ENCODE measurements at regions not wholly inside any gene's neighbourhood (a gene's known extent, or its start where the extent isn't known, plus 50 kb on each side); places are given as distances from the start of the nearest gene placed in this dataset.

DNA sequence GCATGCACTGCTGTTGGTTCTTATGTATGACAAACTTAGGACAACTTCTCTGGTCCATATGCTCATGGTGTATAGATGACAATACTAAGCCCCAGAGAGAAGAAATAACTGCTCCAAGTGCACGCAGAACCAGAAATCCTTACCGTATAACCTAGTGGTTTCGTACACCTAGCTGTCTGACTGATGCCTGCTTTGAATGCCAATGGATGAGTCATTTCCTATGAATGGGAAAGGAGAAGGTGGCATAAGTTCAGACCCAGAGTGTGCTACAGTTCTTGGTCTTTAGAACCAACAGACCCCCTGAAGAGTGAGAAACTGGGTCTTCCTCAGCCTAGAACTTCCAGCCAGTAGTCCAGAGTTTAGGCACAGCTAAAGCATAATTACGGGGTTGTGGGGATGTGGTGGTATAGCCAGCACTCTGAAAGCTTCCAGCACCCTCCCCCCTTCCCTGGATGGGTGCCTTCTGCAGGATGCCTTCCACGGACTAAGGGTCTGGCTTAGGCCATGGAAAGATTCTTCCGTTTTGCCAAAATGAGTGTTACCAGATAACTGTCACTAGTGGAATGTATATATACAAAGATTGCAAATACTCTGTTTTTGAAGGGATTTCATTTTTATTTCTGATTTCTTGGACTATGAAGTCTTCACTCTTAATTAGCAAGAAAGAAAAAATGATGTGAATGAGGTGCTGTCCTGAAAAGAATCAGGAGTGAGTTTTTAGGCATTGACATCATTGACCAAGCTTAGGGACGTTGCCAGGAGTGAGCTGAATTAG is 84.6 kb upstream of the PACRGL start:
- no peak overlapping the region for H3K4me2 ChIP-seq (ENCODE audit: low read depth, low read length)
- CTCF ChIA-PET = no interaction called here

More for the DNA sequence above, 84.6 kb upstream of the PACRGL start:
- WGBS, 2 experiments (ENCODE audit: extremely low coverage in 2 of 2, insufficient read length in 1 of 2) = no CpG with 5 or more reads among the region's 7 CpGs
- Histone ChIP-seq H2AK9ac (replicated peaks; ENCODE audit: low read depth, low read length, poor library complexity) (peak overlapping the region; percentile 67), H3K18ac (ENCODE audit: low read depth, low read length) (no peak overlapping the region), H3K79me1 (ENCODE audit: low read depth in 1 of 2, low read length in 2 of 2) (no peaks in the 10 kb centered on the region), H3K4me1 (ENCODE audit: control insufficient read depth, insufficient read depth, low read length) (peaks cover 4% of the 10 kb centered on the region; the same call in 1 of the 2 replicates), H2BK5ac (ENCODE audit: low read depth, low read length, poor library complexity, severe bottlenecking) (no peak overlapping the region), H3K56ac (ENCODE audit: extremely low read depth, insufficient read depth, low read length) (no peak overlapping the region), H2AFZ (replicated peaks; ENCODE audit: low read length, poor library complexity) (no peak overlapping the region), H4K8ac (ENCODE audit: low read depth in 2 of 2, low read length in 2 of 2) (no peak overlapping the region), H3K23ac (ENCODE audit: low read depth, low read length) (no peak overlapping the region), H4K91ac (ENCODE audit: insufficient read depth, low read depth, low read length) (no peak overlapping the region), H3K27ac (ENCODE audit: insufficient read depth, low read length) (no peak overlapping the region), H3K9me3 (ENCODE audit: control insufficient read depth, insufficient read depth, low read length) (no peaks in the 10 kb centered on the region), H3K36me3 (ENCODE audit: control insufficient read depth, insufficient read depth, low read length) (no peaks in the 10 kb centered on the region), H3K4ac (ENCODE audit: low read depth, low read length) (no peak overlapping the region), H3K9ac (ENCODE audit: low read depth, low read length) (no peak overlapping the region), H3K14ac (replicated peaks; ENCODE audit: low read depth, low read length) (no peak overlapping the region; the same call in 1 of the 2 replicates), H4K20me1 (ENCODE audit: insufficient read depth, low read length) (no peaks in the 10 kb centered on the region), H3K9me1 (ENCODE audit: insufficient read depth, low read length) (peaks cover 4% of the 10 kb centered on the region; the same call in 1 of the 2 replicates), H2BK15ac (ENCODE audit: low read depth, low read length) (no peak overlapping the region), H3K27me3 (ENCODE audit: control insufficient read depth, insufficient read depth, low read length) (no peaks in the 10 kb centered on the region), H3K4me3 (ENCODE audit: insufficient read depth, low read depth, low read length) (no peak overlapping the region), H2AK5ac (ENCODE audit: low read depth, low read length) (no peak overlapping the region), H2BK20ac (ENCODE audit: low read depth, low read length) (no peak overlapping the region), H2BK120ac (ENCODE audit: low read depth, low read length) (no peak overlapping the region), H4K5ac (ENCODE audit: low read depth, low read length) (no peak overlapping the region)
- TF ChIP-seq SMC3 (IDR thresholded peaks at IDR 0.05; ENCODE audit: low read depth, low read length) (no peak), RCOR1 (IDR thresholded peaks at IDR 0.05; ENCODE audit: insufficient replicate concordance, low read length) (no peak), RFX5 (IDR thresholded peaks at IDR 0.05; ENCODE audit: low read depth, low read length) (no peak), NFE2L2 (IDR thresholded peaks at IDR 0.05; ENCODE audit: low read depth, low read length) (no peak), MXI1 (IDR thresholded peaks at IDR 0.05; ENCODE audit: borderline replicate concordance, low read depth, low read length) (no peak), CHD1 (IDR thresholded peaks at IDR 0.05; ENCODE audit: low read depth, low read length) (no peak)
- TF ChIP-seq, protein P1, sequence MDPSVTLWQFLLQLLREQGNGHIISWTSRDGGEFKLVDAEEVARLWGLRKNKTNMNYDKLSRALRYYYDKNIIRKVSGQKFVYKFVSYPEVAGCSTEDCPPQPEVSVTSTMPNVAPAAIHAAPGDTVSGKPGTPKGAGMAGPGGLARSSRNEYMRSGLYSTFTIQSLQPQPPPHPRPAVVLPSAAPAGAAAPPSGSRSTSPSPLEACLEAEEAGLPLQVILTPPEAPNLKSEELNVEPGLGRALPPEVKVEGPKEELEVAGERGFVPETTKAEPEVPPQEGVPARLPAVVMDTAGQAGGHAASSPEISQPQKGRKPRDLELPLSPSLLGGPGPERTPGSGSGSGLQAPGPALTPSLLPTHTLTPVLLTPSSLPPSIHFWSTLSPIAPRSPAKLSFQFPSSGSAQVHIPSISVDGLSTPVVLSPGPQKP (IDR thresholded peaks at IDR 0.05; ENCODE audit: borderline replicate concordance, low read depth, low read length) = no peak
- TF ChIP-seq, protein P2, sequence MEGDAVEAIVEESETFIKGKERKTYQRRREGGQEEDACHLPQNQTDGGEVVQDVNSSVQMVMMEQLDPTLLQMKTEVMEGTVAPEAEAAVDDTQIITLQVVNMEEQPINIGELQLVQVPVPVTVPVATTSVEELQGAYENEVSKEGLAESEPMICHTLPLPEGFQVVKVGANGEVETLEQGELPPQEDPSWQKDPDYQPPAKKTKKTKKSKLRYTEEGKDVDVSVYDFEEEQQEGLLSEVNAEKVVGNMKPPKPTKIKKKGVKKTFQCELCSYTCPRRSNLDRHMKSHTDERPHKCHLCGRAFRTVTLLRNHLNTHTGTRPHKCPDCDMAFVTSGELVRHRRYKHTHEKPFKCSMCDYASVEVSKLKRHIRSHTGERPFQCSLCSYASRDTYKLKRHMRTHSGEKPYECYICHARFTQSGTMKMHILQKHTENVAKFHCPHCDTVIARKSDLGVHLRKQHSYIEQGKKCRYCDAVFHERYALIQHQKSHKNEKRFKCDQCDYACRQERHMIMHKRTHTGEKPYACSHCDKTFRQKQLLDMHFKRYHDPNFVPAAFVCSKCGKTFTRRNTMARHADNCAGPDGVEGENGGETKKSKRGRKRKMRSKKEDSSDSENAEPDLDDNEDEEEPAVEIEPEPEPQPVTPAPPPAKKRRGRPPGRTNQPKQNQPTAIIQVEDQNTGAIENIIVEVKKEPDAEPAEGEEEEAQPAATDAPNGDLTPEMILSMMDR (conservative IDR thresholded peaks at IDR 0.05; ENCODE audit: low read depth, low read length) = no peak
- ATAC-seq (ENCODE audit: low read depth) = peak; percentile 42
- dilution Hi-C loops (cut with HindIII; ENCODE audit: low sequenced_read_pairs, unreplicated experiment) (no loop called here), in situ Hi-C loops (cut with MboI; ENCODE audit: low sequenced_read_pairs) (no loop called here), intact Hi-C loops (cut with micrococcal nuclease) (no loop called here)
- POLR2A ChIA-PET (ENCODE audit: unreplicated experiment) = no interaction called here
- DNase-seq = peak; percentile 19
- BruUV-seq (replicated peaks) = no TSS peak
